A673 (cell line): ENCODE measurements at regions not wholly inside any gene's neighbourhood (a gene's known extent, or its start where the extent isn't known, plus 50 kb on each side); places are given as distances from the start of the nearest gene placed in this dataset.

Experiments
- BruUV-seq: library from RNA; stranded (reverse); fragments of 400-500 nt; replicated peaks from 2 replicates; lab custom pipeline; 2021; lab: Mats Ljungman, UMichigan
- CTCF ChIA-PET: fragments of 300-600 bp; sonication (Branson Sonifier 250); formaldehyde crosslinking; loops from one replicate; lab custom pipeline; 2022; ENCODE audit warnings: antibody characterized with exemption; lab: Charles Lee
- POLR2A ChIA-PET: fragments of 300-600 bp; sonication (Branson Sonifier 250); formaldehyde crosslinking; loops from one replicate; lab custom pipeline; 2022; ENCODE audit warnings: antibody characterized with exemption; ENCODE audit not compliant: low non-redundant PET; lab: Charles Lee
- DNase-seq: peaks from one replicate; pipeline ENCODE4 v3.0.0-alpha.2; 2015; ENCODE audit warnings: low spot score
- H3K27ac ChIP-seq: fragments of 200-600 bp; sonication (generic); 2 replicates; pipeline ENCODE4 v1.5.1; 2016; ENCODE audit warnings: mixed run types, low read depth, mild to moderate bottlenecking, mixed read lengths, antibody characterized with exemption, low read length; ENCODE audit not compliant: poor library complexity, severe bottlenecking
- H3K27me3 ChIP-seq: fragments of 200-600 bp; sonication (generic); replicated peaks from 2 replicates; pipeline ENCODE4 v1.6.1; 2017; ENCODE audit warnings: mixed run types, low read depth, mild to moderate bottlenecking, mixed read lengths, antibody characterized with exemption, low read length; ENCODE audit not compliant: insufficient read depth, poor library complexity
- H3K36me3 ChIP-seq: fragments of 200-600 bp; sonication (generic); 2 replicates; pipeline ENCODE4 v1.6.1; 2016; ENCODE audit warnings: mixed run types, mild to moderate bottlenecking, mixed read lengths, antibody characterized with exemption, low read length; ENCODE audit not compliant: insufficient read depth, poor library complexity, severe bottlenecking
- H3K4me1 ChIP-seq: fragments of 200-600 bp; sonication (generic); 2 replicates; pipeline ENCODE4 v1.6.1; 2017; ENCODE audit warnings: mixed run types, mild to moderate bottlenecking, mixed read lengths, antibody characterized with exemption, low read length; ENCODE audit not compliant: insufficient read depth, poor library complexity, severe bottlenecking
- H3K4me3 ChIP-seq: fragments of 200-600 bp; sonication (generic); 2 replicates; pipeline ENCODE4 v1.5.1; 2016; ENCODE audit warnings: low read depth, mixed run types, mild to moderate bottlenecking, mixed read lengths, low read length; ENCODE audit not compliant: poor library complexity, severe bottlenecking
- H3K9me3 ChIP-seq: fragments of 200-600 bp; sonication (generic); 2 replicates; pipeline ENCODE4 v1.6.1; 2016; ENCODE audit warnings: mixed run types, low read depth, mild to moderate bottlenecking, mixed read lengths, antibody characterized with exemption, low read length; ENCODE audit not compliant: poor library complexity, severe bottlenecking
- EZH2 ChIP-seq: fragments of 200-600 bp; sonication (generic); IDR thresholded peaks from 2 replicates; pipeline ENCODE4 v1.6.1; 2017; ENCODE audit warnings: borderline replicate concordance, low read depth, mild to moderate bottlenecking, mixed read lengths, antibody characterized with exemption, low read length; ENCODE audit not compliant: poor library complexity, severe bottlenecking
- intact Hi-C: fragments of 100-400 bp; cut with micrococcal nuclease; formaldehyde crosslinking; loops from one replicate; pipeline ENCODE4 v1.10.0; 2022; ENCODE audit not compliant: unreplicated experiment
- TF ChIP-seq, protein P1 (sequence below): fragments of 300-800, 200-600 bp; sonication (generic); conservative IDR thresholded peaks from 2 replicates; pipeline ENCODE4 v1.5.1; 2017; ENCODE audit warnings: low read depth, mild to moderate bottlenecking, antibody characterized with exemption, low read length, moderate library complexity, mixed read lengths

DNA sequence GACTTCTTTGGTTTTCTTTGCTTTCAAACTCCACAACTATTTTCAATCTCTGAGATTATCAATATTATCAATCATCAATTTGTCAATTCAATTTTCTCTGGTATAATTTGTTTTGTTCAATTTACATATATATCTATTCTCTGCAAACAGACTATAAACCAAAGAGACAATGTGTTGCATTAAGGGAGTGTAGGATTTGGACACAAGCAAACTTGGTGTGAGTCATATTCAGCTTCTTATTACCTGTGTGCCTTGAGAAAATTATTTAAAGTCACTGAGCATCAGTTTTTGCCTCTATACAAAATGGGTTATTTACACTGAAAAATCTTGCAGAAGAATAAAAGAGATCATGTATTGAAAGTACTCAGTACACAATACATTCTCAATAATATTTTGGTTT lies 177.8 kb downstream of the NECTIN3 start:
- ChIA-PET POLR2A (no interaction called here), CTCF (no interaction called here)
- DNase-seq: no peak
- TF ChIP-seq, protein P1, sequence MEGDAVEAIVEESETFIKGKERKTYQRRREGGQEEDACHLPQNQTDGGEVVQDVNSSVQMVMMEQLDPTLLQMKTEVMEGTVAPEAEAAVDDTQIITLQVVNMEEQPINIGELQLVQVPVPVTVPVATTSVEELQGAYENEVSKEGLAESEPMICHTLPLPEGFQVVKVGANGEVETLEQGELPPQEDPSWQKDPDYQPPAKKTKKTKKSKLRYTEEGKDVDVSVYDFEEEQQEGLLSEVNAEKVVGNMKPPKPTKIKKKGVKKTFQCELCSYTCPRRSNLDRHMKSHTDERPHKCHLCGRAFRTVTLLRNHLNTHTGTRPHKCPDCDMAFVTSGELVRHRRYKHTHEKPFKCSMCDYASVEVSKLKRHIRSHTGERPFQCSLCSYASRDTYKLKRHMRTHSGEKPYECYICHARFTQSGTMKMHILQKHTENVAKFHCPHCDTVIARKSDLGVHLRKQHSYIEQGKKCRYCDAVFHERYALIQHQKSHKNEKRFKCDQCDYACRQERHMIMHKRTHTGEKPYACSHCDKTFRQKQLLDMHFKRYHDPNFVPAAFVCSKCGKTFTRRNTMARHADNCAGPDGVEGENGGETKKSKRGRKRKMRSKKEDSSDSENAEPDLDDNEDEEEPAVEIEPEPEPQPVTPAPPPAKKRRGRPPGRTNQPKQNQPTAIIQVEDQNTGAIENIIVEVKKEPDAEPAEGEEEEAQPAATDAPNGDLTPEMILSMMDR: no peak
- no peak for TF ChIP-seq EZH2
- H3K36me3 ChIP-seq: no peaks in the 10 kb centered on the region
- H3K27me3 ChIP-seq: no peaks in the 10 kb centered on the region
- H3K4me3 ChIP-seq: no peak overlapping the region
- peaks cover 5% of the 10 kb centered on the region for H3K4me1 ChIP-seq
- no peak overlapping the region for H3K27ac ChIP-seq
- H3K9me3 ChIP-seq: no peaks in the 10 kb centered on the region
- intact Hi-C loops: no loop called here
- no TSS peak for BruUV-seq

DNA sequence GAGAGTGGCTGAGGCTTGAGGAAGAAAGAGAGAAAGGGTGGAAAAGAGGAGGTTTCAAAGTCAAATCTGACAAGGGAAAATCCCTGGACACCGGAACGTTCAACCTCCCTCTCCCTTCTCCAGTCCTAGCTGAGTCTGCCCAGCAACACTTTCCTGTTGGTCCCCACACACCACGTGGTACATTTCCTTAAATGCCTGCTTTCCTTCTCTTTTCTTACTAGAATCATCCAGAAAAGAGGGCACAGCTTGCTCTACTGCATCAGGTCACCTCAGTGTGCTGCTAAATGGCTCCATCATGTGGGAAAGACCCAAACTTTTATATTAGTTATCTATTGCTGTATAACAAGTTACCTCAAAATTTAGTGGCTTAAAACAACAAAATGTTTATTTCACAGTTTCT lies 181.2 kb downstream of the NECTIN3 start:
- no peaks in the 10 kb centered on the region for H3K36me3 ChIP-seq
- intact Hi-C loops: no loop called here
- H3K27me3 ChIP-seq: no peaks in the 10 kb centered on the region
- no TSS peak for BruUV-seq
- no peak overlapping the region for H3K27ac ChIP-seq
- POLR2A ChIA-PET: no interaction called here
- peak; percentile 30 for DNase-seq
- H3K4me1 ChIP-seq: no peaks in the 10 kb centered on the region
- TF ChIP-seq EZH2: no peak
- TF ChIP-seq, protein P1: no peak
- CTCF ChIA-PET: no interaction called here
- H3K9me3 ChIP-seq: no peaks in the 10 kb centered on the region
- H3K4me3 ChIP-seq: no peak overlapping the region

DNA sequence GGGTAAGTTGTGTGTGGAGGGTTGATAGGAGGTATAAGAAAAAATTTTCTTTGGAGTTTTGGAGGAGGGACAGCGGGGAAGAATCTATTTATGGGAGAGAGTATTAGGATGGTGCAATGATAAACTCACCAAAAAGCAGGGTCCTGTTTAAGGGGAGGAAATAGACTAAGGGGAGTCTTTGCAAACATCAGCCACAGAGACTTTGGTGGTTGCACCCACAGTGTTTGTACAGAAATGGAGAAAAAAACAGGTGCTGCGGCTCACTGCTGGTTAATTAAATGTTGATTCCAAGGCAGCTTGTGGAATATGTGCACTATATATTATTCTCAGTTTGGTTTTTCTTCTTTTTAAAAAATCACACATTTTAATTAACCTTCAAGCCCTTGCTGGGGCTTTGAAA lies 182.1 kb downstream of the NECTIN3 start:
- H3K27me3 ChIP-seq: no peaks in the 10 kb centered on the region
- POLR2A ChIA-PET: no interaction called here
- no peaks in the 10 kb centered on the region for H3K4me1 ChIP-seq
- no TSS peak for BruUV-seq
- no peak overlapping the region for H3K27ac ChIP-seq
- H3K9me3 ChIP-seq: no peaks in the 10 kb centered on the region
- TF ChIP-seq, protein P1: no peak
- TF ChIP-seq EZH2: no peak
- H3K36me3 ChIP-seq: no peaks in the 10 kb centered on the region
- intact Hi-C loops: no loop called here
- CTCF ChIA-PET: no interaction called here
- no peak overlapping the region for H3K4me3 ChIP-seq
- DNase-seq: no peak
